ENCODE measurements at regions not wholly inside any gene's neighbourhood (a gene's known extent, or its start where the extent isn't known, plus 50 kb on each side); places are given as distances from the start of the nearest gene placed in this dataset.

GRCh38 chr12:61923152-61923551 lies 337.1 kb upstream of the USP15 start:
- TF ChIP-seq, protein P1, sequence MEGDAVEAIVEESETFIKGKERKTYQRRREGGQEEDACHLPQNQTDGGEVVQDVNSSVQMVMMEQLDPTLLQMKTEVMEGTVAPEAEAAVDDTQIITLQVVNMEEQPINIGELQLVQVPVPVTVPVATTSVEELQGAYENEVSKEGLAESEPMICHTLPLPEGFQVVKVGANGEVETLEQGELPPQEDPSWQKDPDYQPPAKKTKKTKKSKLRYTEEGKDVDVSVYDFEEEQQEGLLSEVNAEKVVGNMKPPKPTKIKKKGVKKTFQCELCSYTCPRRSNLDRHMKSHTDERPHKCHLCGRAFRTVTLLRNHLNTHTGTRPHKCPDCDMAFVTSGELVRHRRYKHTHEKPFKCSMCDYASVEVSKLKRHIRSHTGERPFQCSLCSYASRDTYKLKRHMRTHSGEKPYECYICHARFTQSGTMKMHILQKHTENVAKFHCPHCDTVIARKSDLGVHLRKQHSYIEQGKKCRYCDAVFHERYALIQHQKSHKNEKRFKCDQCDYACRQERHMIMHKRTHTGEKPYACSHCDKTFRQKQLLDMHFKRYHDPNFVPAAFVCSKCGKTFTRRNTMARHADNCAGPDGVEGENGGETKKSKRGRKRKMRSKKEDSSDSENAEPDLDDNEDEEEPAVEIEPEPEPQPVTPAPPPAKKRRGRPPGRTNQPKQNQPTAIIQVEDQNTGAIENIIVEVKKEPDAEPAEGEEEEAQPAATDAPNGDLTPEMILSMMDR (IDR thresholded peaks at IDR 0.05; ENCODE audit: low read depth, low read length, poor library complexity, severe bottlenecking): no peak
- TF ChIP-seq EZH2phosphoT487 (IDR thresholded peaks at IDR 0.05; ENCODE audit: borderline replicate concordance, low read length): no peak

All from DOHH2 (cell line).